ENCODE measurements at regions not wholly inside any gene's neighbourhood (a gene's known extent, or its start where the extent isn't known, plus 50 kb on each side); places are given as distances from the start of the nearest gene placed in this dataset.

- TF ChIP-seq, protein P1, sequence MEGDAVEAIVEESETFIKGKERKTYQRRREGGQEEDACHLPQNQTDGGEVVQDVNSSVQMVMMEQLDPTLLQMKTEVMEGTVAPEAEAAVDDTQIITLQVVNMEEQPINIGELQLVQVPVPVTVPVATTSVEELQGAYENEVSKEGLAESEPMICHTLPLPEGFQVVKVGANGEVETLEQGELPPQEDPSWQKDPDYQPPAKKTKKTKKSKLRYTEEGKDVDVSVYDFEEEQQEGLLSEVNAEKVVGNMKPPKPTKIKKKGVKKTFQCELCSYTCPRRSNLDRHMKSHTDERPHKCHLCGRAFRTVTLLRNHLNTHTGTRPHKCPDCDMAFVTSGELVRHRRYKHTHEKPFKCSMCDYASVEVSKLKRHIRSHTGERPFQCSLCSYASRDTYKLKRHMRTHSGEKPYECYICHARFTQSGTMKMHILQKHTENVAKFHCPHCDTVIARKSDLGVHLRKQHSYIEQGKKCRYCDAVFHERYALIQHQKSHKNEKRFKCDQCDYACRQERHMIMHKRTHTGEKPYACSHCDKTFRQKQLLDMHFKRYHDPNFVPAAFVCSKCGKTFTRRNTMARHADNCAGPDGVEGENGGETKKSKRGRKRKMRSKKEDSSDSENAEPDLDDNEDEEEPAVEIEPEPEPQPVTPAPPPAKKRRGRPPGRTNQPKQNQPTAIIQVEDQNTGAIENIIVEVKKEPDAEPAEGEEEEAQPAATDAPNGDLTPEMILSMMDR (conservative IDR thresholded peaks at IDR 0.05; ENCODE audit: low read length), result no peak
- TF ChIP-seq EZH2phosphoT487 (IDR thresholded peaks at IDR 0.05; ENCODE audit: borderline replicate concordance), result no peak
Measured at GRCh38 chr20:11162026-11162775, 488.4 kb upstream of the JAG1 start.
